ENCODE measurements at regions not wholly inside any gene's neighbourhood (a gene's known extent, or its start where the extent isn't known, plus 50 kb on each side); places are given as distances from the start of the nearest gene placed in this dataset.
"Not testable (repeated sequence)": the region's sequence is repeated elsewhere in the genome, so short reads cannot be mapped to it uniquely, and the experiment has no call there.

- no peak overlapping the region for H3K4me3 ChIP-seq (ENCODE audit: low read depth, low read length)
- DNase-seq (ENCODE audit: low read depth), result no peak
- TF ChIP-seq CTCF (IDR thresholded peaks at IDR 0.05; ENCODE audit: low read depth, low read length), result no peak
- TF ChIP-seq MYC (IDR thresholded peaks at IDR 0.05; ENCODE audit: low read depth, low read length), result no peak
- no peak for TF ChIP-seq POLR2A (IDR thresholded peaks at IDR 0.05; ENCODE audit: extremely low read depth, insufficient read length)
- no peak for TF ChIP-seq MAX (IDR thresholded peaks at IDR 0.05; ENCODE audit: low read depth, low read length)
Measured at GRCh38 chr12:65725376-65725775, 98.9 kb upstream of the HMGA2 start.

GRCh38 chr12:65728455-65728847 is 95.8 kb upstream of the HMGA2 start:
- H3K4me3 ChIP-seq (ENCODE audit: low read depth, low read length), result no peak overlapping the region
- no peak for DNase-seq (ENCODE audit: low read depth)
- TF ChIP-seq POLR2A (IDR thresholded peaks at IDR 0.05; ENCODE audit: extremely low read depth, insufficient read length) (no peak), MAX (IDR thresholded peaks at IDR 0.05; ENCODE audit: low read depth, low read length) (no peak), CTCF (IDR thresholded peaks at IDR 0.05; ENCODE audit: low read depth, low read length) (no peak), MYC (IDR thresholded peaks at IDR 0.05; ENCODE audit: low read depth, low read length) (no peak)

- TF ChIP-seq MAX (IDR thresholded peaks at IDR 0.05; ENCODE audit: low read depth, low read length), result no peak
- TF ChIP-seq CTCF (IDR thresholded peaks at IDR 0.05; ENCODE audit: low read depth, low read length), result no peak
- TF ChIP-seq POLR2A (IDR thresholded peaks at IDR 0.05; ENCODE audit: extremely low read depth, insufficient read length), result no peak
- no peak for TF ChIP-seq MYC (IDR thresholded peaks at IDR 0.05; ENCODE audit: low read depth, low read length)
- H3K4me3 ChIP-seq (ENCODE audit: low read depth, low read length), result no peak overlapping the region
- no peak for DNase-seq (ENCODE audit: low read depth)
Measured at GRCh38 chr12:65728848-65729793, 95.2 kb upstream of the HMGA2 start.

GRCh38 chr12:65731771-65732170 is 92.5 kb upstream of the HMGA2 start:
- DNase-seq (ENCODE audit: low read depth), result no peak
- no peak overlapping the region for H3K4me3 ChIP-seq (ENCODE audit: low read depth, low read length)
- TF ChIP-seq POLR2A (IDR thresholded peaks at IDR 0.05; ENCODE audit: extremely low read depth, insufficient read length) (no peak), CTCF (IDR thresholded peaks at IDR 0.05; ENCODE audit: low read depth, low read length) (no peak), MYC (IDR thresholded peaks at IDR 0.05; ENCODE audit: low read depth, low read length) (no peak), MAX (IDR thresholded peaks at IDR 0.05; ENCODE audit: low read depth, low read length) (no peak)

GRCh38 chr12:65733643-65734042 is 90.6 kb upstream of the HMGA2 start:
- not testable (repeated sequence) for H3K4me3 ChIP-seq (ENCODE audit: low read depth, low read length); DNase-seq (ENCODE audit: low read depth)

- no peak overlapping the region for H3K4me3 ChIP-seq (ENCODE audit: low read depth, low read length)
- no peak for DNase-seq (ENCODE audit: low read depth)
- no peak for TF ChIP-seq MYC (IDR thresholded peaks at IDR 0.05; ENCODE audit: low read depth, low read length)
- no peak for TF ChIP-seq CTCF (IDR thresholded peaks at IDR 0.05; ENCODE audit: low read depth, low read length)
- TF ChIP-seq POLR2A (IDR thresholded peaks at IDR 0.05; ENCODE audit: extremely low read depth, insufficient read length), result no peak
- TF ChIP-seq MAX (IDR thresholded peaks at IDR 0.05; ENCODE audit: low read depth, low read length), result no peak
Measured at GRCh38 chr12:65734226-65734625, 90.1 kb upstream of the HMGA2 start.
